H1 (cell line): ENCODE measurements at regions not wholly inside any gene's neighbourhood (a gene's known extent, or its start where the extent isn't known, plus 50 kb on each side); places are given as distances from the start of the nearest gene placed in this dataset.

Source experiments
- CTCF ChIA-PET: fragments of 300-600 bp; sonication (Branson Sonifier 250); formaldehyde crosslinking; loops from one replicate; lab custom pipeline; 2021; ENCODE audit not compliant: partially characterized antibody; lab: Charles Lee
- POLR2A ChIA-PET: fragments of 300-600 bp; sonication (Branson Sonifier 250); formaldehyde crosslinking; loops from one replicate; lab custom pipeline; 2021; ENCODE audit warnings: inconsistent platforms; ENCODE audit not compliant: partially characterized antibody; lab: Charles Lee
- DNase-seq, 2 experiments: peaks; one replicate each; pipeline versions ENCODE4 v3.0.0 to v3.0.0-alpha.2; 2010 to 2022; ENCODE audit warnings: low spot score in 2 of 2, low read depth in 1 of 2, mixed read lengths in 1 of 2
- FAIRE-seq: peaks from 2 replicates; lab custom pipeline; 2011; peaks lifted over from hg19 to GRCh38; lab: Jason Lieb, UNC
- H2AFZ ChIP-seq: 2 replicates; pipeline ENCODE4 v1.8.1; 2012; ENCODE audit warnings: low read length, inconsistent platforms
- H2AK5ac ChIP-seq: 2 replicates; pipeline ENCODE4 v1.6.1; 2013; ENCODE audit warnings: low read depth, low read length
- H2BK120ac ChIP-seq: replicated peaks from 2 replicates; pipeline ENCODE3; 2013; ENCODE audit warnings: low read depth, low read length, inconsistent platforms
- H2BK12ac ChIP-seq: 2 replicates; pipeline ENCODE4 v1.6.1; 2013; ENCODE audit warnings: low read depth, low read length
- H2BK15ac ChIP-seq: 2 replicates; pipeline ENCODE4 v1.6.1; 2013; ENCODE audit warnings: low read length
- H2BK20ac ChIP-seq: 2 replicates; pipeline ENCODE4 v1.6.1; 2013; ENCODE audit warnings: low read length
- H2BK5ac ChIP-seq: 2 replicates; pipeline ENCODE4 v1.6.1; 2013; ENCODE audit warnings: low read depth, low read length
- H3K14ac ChIP-seq: 2 replicates; pipeline ENCODE4 v1.6.1; 2013; ENCODE audit warnings: inconsistent platforms; ENCODE audit not compliant: insufficient read length
- H3K18ac ChIP-seq: 2 replicates; pipeline ENCODE4 v1.6.1; 2013; ENCODE audit warnings: low read length; ENCODE audit errors: extremely low read depth
- H3K23ac ChIP-seq: 2 replicates; pipeline ENCODE4 v1.6.1; 2013; ENCODE audit warnings: inconsistent platforms; ENCODE audit not compliant: insufficient read length
- H3K23me2 ChIP-seq: 2 replicates; pipeline ENCODE4 v1.6.1; 2013; ENCODE audit warnings: low read depth, low read length
- H3K27ac ChIP-seq: 2 replicates; pipeline ENCODE4 v1.6.1; 2011; ENCODE audit warnings: low read depth, low read length, inconsistent platforms
- H3K27me3 ChIP-seq, 4 experiments: replicated peaks in 1 of 4; 1 replicate in 1 of 4; 2 replicates in 3 of 4; pipeline versions ENCODE4 v1.6.1 to v1.8.1; 2011 to 2013; ENCODE audit warnings: low read length in 3 of 4, mild to moderate bottlenecking in 3 of 4, inconsistent platforms in 2 of 4, mixed read lengths in 2 of 4, moderate library complexity in 1 of 4; ENCODE audit not compliant: control insufficient read depth in 3 of 4, insufficient read depth in 3 of 4; ENCODE audit errors: extremely low read depth in 1 of 4
- H3K36me3 ChIP-seq, 4 experiments: 2 replicates each; pipeline versions ENCODE4 v1.6.1 to v1.8.1; 2011 to 2013; ENCODE audit warnings: mild to moderate bottlenecking in 4 of 4, low read length in 3 of 4, moderate library complexity in 2 of 4, control low read depth in 1 of 4, inconsistent platforms in 1 of 4; ENCODE audit not compliant: insufficient read depth in 4 of 4, control insufficient read depth in 2 of 4
- H3K4ac ChIP-seq: replicated peaks from 2 replicates; pipeline ENCODE3; 2013; ENCODE audit warnings: low read length, low read depth, mixed read lengths, inconsistent platforms; ENCODE audit not compliant: insufficient read length
- H3K4me1 ChIP-seq, 4 experiments: replicated peaks in 1 of 4; 1 replicate in 1 of 4; 2 replicates in 3 of 4; pipeline versions ENCODE4 v1.6.1 to v1.8.1; 2011 to 2013; ENCODE audit warnings: low read length in 3 of 4, inconsistent platforms in 2 of 4, mixed read lengths in 1 of 4; ENCODE audit not compliant: insufficient read depth in 4 of 4, control insufficient read depth in 3 of 4
- H3K4me2 ChIP-seq, 2 experiments: 2 replicates each; pipeline versions ENCODE4 v1.6.1 to v1.8.1; 2011 to 2013; ENCODE audit warnings: low read depth in 2 of 2, low read length in 2 of 2, control low read depth in 1 of 2, inconsistent platforms in 1 of 2, mild to moderate bottlenecking in 1 of 2; ENCODE audit not compliant: insufficient read depth in 1 of 2
- H3K4me3 ChIP-seq, 4 experiments: fragments of 200-600, 300-600 bp in 1 of 4; sonication (generic), shearing (Covaris generic), sonication (Bioruptor Twin) in 1 of 4; 2 replicates each; pipeline versions ENCODE4 v1.5.1 to v1.8.1; 2011 to 2016; ENCODE audit warnings: low read length in 4 of 4, low read depth in 3 of 4, control low read depth in 2 of 4, inconsistent platforms in 2 of 4, mild to moderate bottlenecking in 2 of 4, mixed read lengths in 1 of 4, moderate library complexity in 1 of 4; ENCODE audit not compliant: insufficient read depth in 2 of 4; ENCODE audit errors: extremely low read depth in 1 of 4
- H3K56ac ChIP-seq: replicated peaks from 2 replicates; pipeline ENCODE3; 2013; ENCODE audit warnings: low read depth, mild to moderate bottlenecking, mixed read lengths, low read length, inconsistent platforms; ENCODE audit not compliant: insufficient read length
- H3K79me1 ChIP-seq: 2 replicates; pipeline ENCODE4 v1.6.1; 2013; ENCODE audit warnings: low read depth, low read length, control low read depth
- H3K79me2 ChIP-seq, 2 experiments: 2 replicates each; pipeline versions ENCODE4 v1.6.1 to v1.8.1; 2012 to 2013; ENCODE audit warnings: low read length in 2 of 2, mild to moderate bottlenecking in 2 of 2, inconsistent platforms in 1 of 2; ENCODE audit not compliant: insufficient read depth in 2 of 2, control insufficient read depth in 1 of 2
- H3K9ac ChIP-seq, 4 experiments: replicated peaks in 1 of 4; 1 replicate in 1 of 4; 2 replicates in 3 of 4; pipeline versions ENCODE4 v1.6.1 to v1.8.1; 2011 to 2013; ENCODE audit warnings: low read depth in 3 of 4, low read length in 3 of 4, control low read depth in 2 of 4, mild to moderate bottlenecking in 2 of 4, moderate library complexity in 2 of 4, inconsistent platforms in 1 of 4; ENCODE audit errors: extremely low read depth in 1 of 4
- H3K9me3 ChIP-seq, 2 experiments: 2 replicates each; pipeline versions ENCODE4 v1.6.1 to v1.8.1; 2012 to 2013; ENCODE audit warnings: mild to moderate bottlenecking in 2 of 2, moderate library complexity in 2 of 2, control low read depth in 1 of 2, inconsistent platforms in 1 of 2, low read depth in 1 of 2, low read length in 1 of 2, mixed read lengths in 1 of 2; ENCODE audit not compliant: insufficient read depth in 2 of 2
- H4K20me1 ChIP-seq, 2 experiments: replicated peaks in 1 of 2; 2 replicates each; pipeline versions ENCODE3 to v1.8.1; 2011 to 2013; ENCODE audit warnings: inconsistent platforms in 2 of 2, low read length in 2 of 2, mild to moderate bottlenecking in 1 of 2; ENCODE audit not compliant: insufficient read depth in 2 of 2, control insufficient read depth in 1 of 2
- H4K5ac ChIP-seq: 2 replicates; pipeline ENCODE4 v1.6.1; 2013; ENCODE audit warnings: low read length, low read depth, mixed read lengths, inconsistent platforms; ENCODE audit not compliant: insufficient read length
- H4K8ac ChIP-seq: 2 replicates; pipeline ENCODE4 v1.8.0; 2013; ENCODE audit warnings: mild to moderate bottlenecking, moderate library complexity, low read length, inconsistent platforms; ENCODE audit not compliant: insufficient read depth; ENCODE audit errors: extremely low read depth
- H4K91ac ChIP-seq: replicated peaks from 2 replicates; pipeline ENCODE3; 2013; ENCODE audit warnings: low read length, mixed read lengths, inconsistent platforms; ENCODE audit not compliant: insufficient read length
- BCL11A ChIP-seq, 2 experiments: IDR thresholded peaks; one replicate each; pipeline ENCODE4 v1.6.1; 2011; ENCODE audit warnings: low read depth in 2 of 2, low read length in 2 of 2, mild to moderate bottlenecking in 2 of 2
- EGR1 ChIP-seq: IDR thresholded peaks from 2 replicates; pipeline ENCODE4 v1.6.1; 2011; ENCODE audit warnings: low read depth, low read length, borderline replicate concordance
- KDM5A ChIP-seq: fragments of 200-600 bp; IDR thresholded peaks from 2 replicates; pipeline ENCODE4 v1.7.1; 2012; ENCODE audit warnings: mild to moderate bottlenecking, low read length, inconsistent platforms, mixed read lengths
- PHF8 ChIP-seq: fragments of 200-600 bp; sonication (generic); conservative IDR thresholded peaks from 2 replicates; pipeline ENCODE4 v1.7.1; 2012; ENCODE audit warnings: low read depth, mild to moderate bottlenecking, inconsistent platforms, low read length, moderate library complexity
- POU5F1 ChIP-seq: IDR thresholded peaks from 2 replicates; pipeline ENCODE4 v1.6.1; 2011; ENCODE audit warnings: low read depth, mild to moderate bottlenecking, low read length, moderate library complexity
- SIN3A ChIP-seq, 2 experiments: IDR thresholded peaks in 1 of 2; conservative IDR thresholded peaks in 1 of 2; 2 replicates each; pipeline ENCODE4 v1.6.1; 2011 to 2012; ENCODE audit warnings: low read length in 2 of 2, improper control_type of control experiment in 1 of 2, low read depth in 1 of 2, mild to moderate bottlenecking in 1 of 2
- SIX5 ChIP-seq: IDR thresholded peaks from 2 replicates; pipeline ENCODE4 v1.6.1; 2011; ENCODE audit warnings: mild to moderate bottlenecking, low read depth, low read length
- SP4 ChIP-seq: IDR thresholded peaks from 2 replicates; pipeline ENCODE4 v1.6.1; 2012; ENCODE audit warnings: low read length, inconsistent platforms
- WGBS, 2 experiments: shearing (Covaris generic) in 1 of 2; methylation state at CpG; one replicate each; pipeline versions ENCODE4 v1.1.6 to v1.1.7; 2013 to 2015; ENCODE audit warnings: low lambda C conversion rate in 2 of 2, mixed read lengths in 2 of 2, inconsistent platforms in 1 of 2, low coverage in 1 of 2, missing lambda C conversion rate in 1 of 2; ENCODE audit not compliant: insufficient replicate concordance in 2 of 2, insufficient coverage in 1 of 2, insufficient read length in 1 of 2; ENCODE audit errors: extremely low coverage in 1 of 2, missing lambda C conversion rate in 1 of 2; 5-methylcytosine and 5-hydroxymethylcytosine counted together

DNA sequence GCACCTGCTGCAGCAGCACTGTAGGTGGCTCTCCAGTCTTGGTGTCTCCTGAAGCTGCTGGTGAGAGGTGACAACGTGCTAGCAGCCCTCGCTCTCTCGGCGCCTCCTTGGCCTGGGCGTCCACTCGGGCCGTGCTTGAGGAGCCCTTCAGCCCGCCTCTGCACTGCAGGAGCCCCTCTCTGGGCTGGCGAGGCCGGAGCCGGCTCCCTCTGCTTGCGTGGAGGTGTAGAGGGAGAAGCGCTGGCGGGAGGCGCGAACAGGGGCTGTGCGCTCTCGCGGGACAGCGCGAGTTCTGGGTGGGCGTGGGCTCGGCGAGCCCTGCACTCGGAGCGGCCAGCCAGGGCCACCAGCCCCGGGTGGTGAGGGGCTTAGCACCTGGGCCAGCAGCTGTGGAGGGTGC is 62.2 kb upstream of the CNOT6 start:
- H3K27ac ChIP-seq, result no peak overlapping the region
- H3K79me1 ChIP-seq, result no peaks in the 10 kb centered on the region
- no peak overlapping the region for H2AFZ ChIP-seq
- no peak overlapping the region for H2BK15ac ChIP-seq
- H4K5ac ChIP-seq, result no peak overlapping the region
- no peaks in the 10 kb centered on the region for H3K27me3 ChIP-seq
- H3K4me1 ChIP-seq, result no peaks in the 10 kb centered on the region
- 92% methylated on average over 27 of the region's 27 CpGs; no CpG with 5 or more reads in 1 of the 2 experiments for WGBS, 2 experiments
- H3K36me3 ChIP-seq, result no peaks in the 10 kb centered on the region
- H3K4ac ChIP-seq, result no peak overlapping the region
- H3K4me2 ChIP-seq, result no peak overlapping the region
- ChIA-PET CTCF (interaction anchor here (0.6 to 1.3 kb wide), 3 partner anchors 15 to 37 kb away, joined by 3 to 4 read pairs (median 3); no protein-coding TSS in a partner anchor), POLR2A (no interaction called here)
- H4K91ac ChIP-seq, result no peak overlapping the region
- H2BK12ac ChIP-seq, result no peak overlapping the region
- H2AK5ac ChIP-seq, result no peak overlapping the region
- no peak overlapping the region for H2BK120ac ChIP-seq
- FAIRE-seq (no peak), DNase-seq (no peak)
- no peak overlapping the region for H2BK20ac ChIP-seq
- H3K4me3 ChIP-seq, result no peak overlapping the region
- H2BK5ac ChIP-seq, result no peak overlapping the region
- H3K23ac ChIP-seq, result no peak overlapping the region
- H3K18ac ChIP-seq, result no peak overlapping the region
- no peak overlapping the region for H3K56ac ChIP-seq
- no peak overlapping the region for H4K8ac ChIP-seq
- H3K23me2 ChIP-seq, result no peaks in the 10 kb centered on the region
- TF ChIP-seq PHF8, result no peak
- TF ChIP-seq SIN3A (conservative IDR thresholded peaks at IDR 0.05 in 1 of 2, IDR thresholded peaks at IDR 0.05 in 1 of 2; ENCODE audit: low read depth in 1 of 2, low read length in 2 of 2), result no peak
- TF ChIP-seq SIX5, result no peak
- no peak for TF ChIP-seq EGR1
- no peak for TF ChIP-seq BCL11A (IDR thresholded peaks at IDR 0.05; ENCODE audit: low read depth in 2 of 2, low read length in 2 of 2)
- TF ChIP-seq KDM5A, result no peak
- TF ChIP-seq SP4, result no peak
- TF ChIP-seq POU5F1, result no peak
- H4K20me1 ChIP-seq, result no peaks in the 10 kb centered on the region
- no peak overlapping the region for H3K9ac ChIP-seq
- peaks cover 5 to 11% of the 10 kb centered on the region in 2 experiments; a peak in 3 of 4 replicates for H3K9me3 ChIP-seq
- no peak overlapping the region for H3K14ac ChIP-seq
- no peaks in the 10 kb centered on the region for H3K79me2 ChIP-seq
